ENCODE measurements at regions not wholly inside any gene's neighbourhood (a gene's known extent, or its start where the extent isn't known, plus 50 kb on each side); places are given as distances from the start of the nearest gene placed in this dataset.

- DNase-seq: peak in 1 of 5 experiments; percentile 27
These were observed 856.3 kb downstream of the SUCLG1 start for GRCh38 chr2:83602753-83603152.

GRCh38 chr2:83596592-83597282, 862.3 kb downstream of the SUCLG1 start:
- peak in 1 of 5 experiments; percentile 58 for DNase-seq

- DNase-seq: no peak
These were observed 863.2 kb downstream of the SUCLG1 start for GRCh38 chr2:83595926-83596325.

- DNase-seq: no peak
These were observed 863.9 kb downstream of the SUCLG1 start for GRCh38 chr2:83595121-83595690.

GRCh38 chr2:83594241-83595120, 864.6 kb downstream of the SUCLG1 start:
- peak in 1 of 5 experiments; percentile 70 for DNase-seq

- DNase-seq: no peak
These were observed 871.8 kb downstream of the SUCLG1 start for GRCh38 chr2:83587309-83587708.

GRCh38 chr2:83585250-83585649, 873.8 kb downstream of the SUCLG1 start:
- DNase-seq: no peak

- DNase-seq: no peak
These were observed 874.4 kb downstream of the SUCLG1 start for GRCh38 chr2:83584672-83585071.

GRCh38 chr2:83582589-83582988, 876.5 kb downstream of the SUCLG1 start:
- no peak for DNase-seq

GRCh38 chr2:83579507-83579906, 879.6 kb downstream of the SUCLG1 start:
- no peak for DNase-seq

GRCh38 chr2:83578405-83578804, 880.7 kb downstream of the SUCLG1 start:
- no peak for DNase-seq

GRCh38 chr2:83574614-83575013, 884.5 kb downstream of the SUCLG1 start:
- no peak for DNase-seq

GRCh38 chr2:83573060-83573459, 886.0 kb downstream of the SUCLG1 start:
- DNase-seq: no peak

- no peak for DNase-seq
These were observed 886.7 kb downstream of the SUCLG1 start for GRCh38 chr2:83572400-83572799.

GRCh38 chr2:83567551-83567950, 891.5 kb downstream of the SUCLG1 start:
- DNase-seq: no peak

GRCh38 chr2:83565626-83566025, 893.5 kb downstream of the SUCLG1 start:
- DNase-seq: peak in 1 of 5 experiments; percentile 48

GRCh38 chr2:83565181-83565580, 893.9 kb downstream of the SUCLG1 start:
- no peak for DNase-seq

- no peak for DNase-seq
These were observed 897.5 kb downstream of the SUCLG1 start for GRCh38 chr2:83561592-83561991.

- no peak for DNase-seq
These were observed 922.5 kb downstream of the SUCLG1 start for GRCh38 chr2:83536556-83536955.

GRCh38 chr2:83534416-83534815, 924.7 kb downstream of the SUCLG1 start:
- no peak for DNase-seq

GRCh38 chr2:83531206-83531826, 927.8 kb downstream of the SUCLG1 start:
- no peak for DNase-seq

GRCh38 chr2:83528767-83529166, 930.3 kb downstream of the SUCLG1 start:
- DNase-seq: no peak

- DNase-seq: no peak
These were observed 936.1 kb downstream of the SUCLG1 start for GRCh38 chr2:83522891-83523493.

All from T-helper 2 cell (primary cell).